Neural progenitor cell (in vitro differentiated cells): ENCODE measurements at regions not wholly inside any gene's neighbourhood (a gene's known extent, or its start where the extent isn't known, plus 50 kb on each side); places are given as distances from the start of the nearest gene placed in this dataset.

Experiments used
- CTCF ChIP-seq: fragments of 200-600 bp; sonication (generic); IDR thresholded peaks from 2 replicates; pipeline ENCODE4 v1.5.1; 2017; ENCODE audit warnings: antibody characterized with exemption, mild to moderate bottlenecking
- EZH2 ChIP-seq: fragments of 200-600 bp; sonication (generic); IDR thresholded peaks from 2 replicates; pipeline ENCODE4 v1.6.1; 2017; ENCODE audit warnings: antibody characterized with exemption, mild to moderate bottlenecking, moderate library complexity
- EZH2phosphoT487 ChIP-seq: fragments of 200-600 bp; sonication (generic); IDR thresholded peaks from 2 replicates; pipeline ENCODE4 v1.6.1; 2017; ENCODE audit warnings: antibody characterized with exemption

GRCh38 chr7:98452791-98453190 is 51.9 kb upstream of the BAIAP2L1 start:
- no peak for TF ChIP-seq EZH2phosphoT487
- no peak for TF ChIP-seq CTCF
- TF ChIP-seq EZH2: no peak
